ENCODE measurements at regions not wholly inside any gene's neighbourhood (a gene's known extent, or its start where the extent isn't known, plus 50 kb on each side); places are given as distances from the start of the nearest gene placed in this dataset.

- Histone ChIP-seq H4K20me1 (ENCODE audit: control insufficient read depth, insufficient read depth, low read length, poor library complexity, severe bottlenecking) (no peaks in the 10 kb centered on the region), H3K4me3 (ENCODE audit: control extremely low read depth in 1 of 5, extremely low read depth in 1 of 5, insufficient read depth in 1 of 5, low read depth in 2 of 5, low read length in 4 of 5) (no peak overlapping the region), H3K9ac (ENCODE audit: low read length) (no peak overlapping the region), H3K27ac (ENCODE audit: low read length in 2 of 2) (no peak overlapping the region), H3K4me1 (ENCODE audit: control insufficient read depth in 2 of 2, insufficient read depth in 2 of 2, low read length in 2 of 2) (no peaks in the 10 kb centered on the region), H3K79me2 (ENCODE audit: control insufficient read depth, insufficient read depth, low read length) (no peaks in the 10 kb centered on the region), H3K36me3 (replicated peaks in 1 of 2; ENCODE audit: control extremely low read depth in 1 of 2, control insufficient read depth in 1 of 2, extremely low read depth in 1 of 2, insufficient read depth in 2 of 2, low read length in 1 of 2) (no peaks in the 10 kb centered on the region), H2AFZ (ENCODE audit: insufficient read depth, low read depth, low read length, poor library complexity, severe bottlenecking) (no peak overlapping the region), H3K4me2 (replicated peaks; ENCODE audit: low read depth, low read length, poor library complexity, severe bottlenecking) (no peak overlapping the region), H3K27me3 (replicated peaks in 1 of 4; ENCODE audit: control extremely low read depth in 1 of 4, control insufficient read depth in 3 of 4, insufficient read depth in 4 of 4, low read length in 3 of 4) (peaks cover 0 to 5% (median 0%) of the 10 kb centered on the region in 4 experiments), H3K9me3 (ENCODE audit: control extremely low read depth in 1 of 3, control insufficient read depth in 2 of 3, insufficient read depth in 1 of 3, low read length in 2 of 3) (no peaks in the 10 kb centered on the region)
- CTCF ChIA-PET: no interaction called here
- POLR2A ChIA-PET: no interaction called here
- TF ChIP-seq CTCF (IDR thresholded peaks at IDR 0.05) (no peak), EZH2 (IDR thresholded peaks at IDR 0.05; ENCODE audit: borderline replicate concordance, insufficient read depth, low read depth, low read length, poor library complexity, severe bottlenecking) (no peak)
- Mint-ChIP-seq H3K9me3 (ENCODE audit: insufficient read depth) (no peaks in the 10 kb centered on the region), H3K27ac (no peak overlapping the region), H3K27me3 (peaks cover 27% of the 10 kb centered on the region), H3K4me1 (no peaks in the 10 kb centered on the region), H3K4me3 (no peak overlapping the region)
- WGBS (ENCODE audit: insufficient coverage): no CpG with 5 or more reads among the region's 2 CpGs
- no peak for DNase-seq
- intact Hi-C loops (cut with micrococcal nuclease): no loop called here
- ATAC-seq (ENCODE audit: low read depth): no peak
Measured at GRCh38 chr1:25161981-25162380, 70.3 kb downstream of the SYF2 start.

DNA sequence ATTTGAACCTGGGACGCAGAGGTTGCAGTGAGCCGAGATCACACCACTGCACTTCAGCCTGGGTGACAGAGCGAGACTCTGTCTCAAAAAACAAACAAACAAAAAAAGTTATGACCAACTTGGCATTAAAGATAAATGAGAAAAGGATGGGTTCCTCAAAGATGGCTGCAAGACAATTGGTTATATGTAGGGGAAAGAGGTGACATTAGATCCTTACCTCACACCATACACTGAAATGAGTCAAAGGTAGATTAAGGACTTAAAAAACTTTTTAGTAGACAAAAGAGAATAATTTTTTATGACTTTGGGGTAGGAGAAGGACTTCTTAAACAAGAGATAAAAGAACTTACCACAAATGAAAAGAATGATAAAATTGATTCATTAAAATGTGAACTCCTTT is 74.5 kb downstream of the SYF2 start:
- WGBS (ENCODE audit: insufficient coverage): no CpG with 5 or more reads among the region's 3 CpGs

More for the DNA sequence above, 74.5 kb downstream of the SYF2 start:
- Histone ChIP-seq H3K27ac (ENCODE audit: low read length in 2 of 2) (no peak overlapping the region), H3K79me2 (ENCODE audit: control insufficient read depth, insufficient read depth, low read length) (no peaks in the 10 kb centered on the region), H3K27me3 (replicated peaks in 1 of 4; ENCODE audit: control extremely low read depth in 1 of 4, control insufficient read depth in 3 of 4, insufficient read depth in 4 of 4, low read length in 3 of 4) (no peaks in the 10 kb centered on the region), H3K4me2 (replicated peaks; ENCODE audit: low read depth, low read length, poor library complexity, severe bottlenecking) (no peak overlapping the region), H3K9me3 (ENCODE audit: control extremely low read depth in 1 of 3, control insufficient read depth in 2 of 3, insufficient read depth in 1 of 3, low read length in 2 of 3) (no peaks in the 10 kb centered on the region), H2AFZ (ENCODE audit: insufficient read depth, low read depth, low read length, poor library complexity, severe bottlenecking) (no peak overlapping the region), H3K36me3 (replicated peaks in 1 of 2; ENCODE audit: control extremely low read depth in 1 of 2, control insufficient read depth in 1 of 2, extremely low read depth in 1 of 2, insufficient read depth in 2 of 2, low read length in 1 of 2) (no peaks in the 10 kb centered on the region), H3K9ac (ENCODE audit: low read length) (no peak overlapping the region), H3K4me3 (ENCODE audit: control extremely low read depth in 1 of 5, extremely low read depth in 1 of 5, insufficient read depth in 1 of 5, low read depth in 2 of 5, low read length in 4 of 5) (no peak overlapping the region), H4K20me1 (ENCODE audit: control insufficient read depth, insufficient read depth, low read length, poor library complexity, severe bottlenecking) (no peaks in the 10 kb centered on the region), H3K4me1 (ENCODE audit: control insufficient read depth in 2 of 2, insufficient read depth in 2 of 2, low read length in 2 of 2) (no peaks in the 10 kb centered on the region)
- H3K27me3 Mint-ChIP-seq: peaks cover 40% of the 10 kb centered on the region
- CTCF ChIA-PET: no interaction called here
- no peaks in the 10 kb centered on the region for H3K4me1 Mint-ChIP-seq
- H3K9me3 Mint-ChIP-seq (ENCODE audit: insufficient read depth): no peaks in the 10 kb centered on the region
- TF ChIP-seq EZH2 (IDR thresholded peaks at IDR 0.05; ENCODE audit: borderline replicate concordance, insufficient read depth, low read depth, low read length, poor library complexity, severe bottlenecking) (no peak), CTCF (IDR thresholded peaks at IDR 0.05) (no peak)
- POLR2A ChIA-PET: no interaction called here
- DNase-seq (no peak), ATAC-seq (ENCODE audit: low read depth) (no peak)
- H3K27ac Mint-ChIP-seq: no peak overlapping the region
- H3K4me3 Mint-ChIP-seq: no peak overlapping the region
- intact Hi-C loops (cut with micrococcal nuclease): no loop called here
